SK-N-MC (cell line): ENCODE measurements at regions not wholly inside any gene's neighbourhood (a gene's known extent, or its start where the extent isn't known, plus 50 kb on each side); places are given as distances from the start of the nearest gene placed in this dataset.

ENCODE experiments used
- EZH2 ChIP-seq: fragments of 200-600 bp; sonication (generic); IDR thresholded peaks from one replicate; pipeline ENCODE4 v1.6.1; 2017; ENCODE audit warnings: antibody characterized with exemption
- FOXP2 ChIP-seq: optimal IDR thresholded peaks from 2 replicates; pipeline ENCODE3; 2011; ENCODE audit warnings: mild to moderate bottlenecking, moderate library complexity; ENCODE audit not compliant: insufficient read depth; ENCODE audit errors: extremely low read length, control extremely low read depth
- POLR2AphosphoS5 ChIP-seq: IDR thresholded peaks from 2 replicates; pipeline ENCODE4 v1.6.1; 2012; ENCODE audit warnings: mild to moderate bottlenecking, low read depth, low read length, borderline replicate concordance

DNA sequence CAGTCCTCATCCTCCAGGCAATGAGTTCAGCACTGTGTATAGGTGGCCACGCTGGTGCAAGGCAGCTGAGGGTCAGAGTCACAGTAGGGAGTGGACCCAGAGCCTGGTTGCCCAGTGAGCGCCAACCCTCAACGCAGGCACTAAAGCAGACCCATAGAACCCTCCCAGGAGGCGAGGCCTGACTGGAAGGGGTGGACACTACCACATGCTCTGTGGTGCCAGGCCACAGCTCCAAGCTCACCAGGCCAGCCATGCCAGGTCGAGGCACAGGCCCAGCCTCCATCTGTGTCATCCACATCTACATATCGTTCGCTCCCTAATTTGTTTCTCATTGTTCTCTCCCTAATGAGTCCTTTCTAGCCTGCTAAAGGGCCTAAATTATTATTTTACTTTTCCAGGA, 165.8 kb upstream of the GPR12 start:
- TF ChIP-seq POLR2AphosphoS5 = no peak
- no peak for TF ChIP-seq EZH2
- TF ChIP-seq FOXP2 = no peak
